ENCODE measurements at regions not wholly inside any gene's neighbourhood (a gene's known extent, or its start where the extent isn't known, plus 50 kb on each side); places are given as distances from the start of the nearest gene placed in this dataset.

DNA sequence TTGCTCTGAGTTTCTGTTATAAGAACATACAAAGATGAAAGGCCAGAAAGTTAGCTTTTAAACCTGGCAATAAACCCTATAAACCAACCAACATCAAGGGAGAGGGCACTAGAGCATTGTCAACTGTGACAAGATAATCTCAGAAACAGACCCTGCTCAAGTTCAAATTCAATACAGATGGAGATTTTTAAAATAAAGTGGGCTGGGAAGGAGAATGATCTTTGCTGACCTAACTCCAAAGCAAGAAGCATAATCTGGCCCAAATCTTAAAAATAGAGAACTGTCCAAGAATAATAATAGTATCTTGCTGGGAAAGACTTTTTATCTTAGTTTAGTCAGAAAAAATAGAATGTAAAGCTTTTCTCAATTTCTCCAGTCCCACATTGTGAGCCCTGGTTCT, 485.5 kb downstream of the DISC1 start:
- in situ Hi-C loops (cut with HindIII; ENCODE audit: low pct_unique_long_range_greater_than_20kb, low sequenced_read_pairs) (no loop called here), intact Hi-C loops (cut with micrococcal nuclease; ENCODE audit: unreplicated experiment) (no loop called here)
- Histone ChIP-seq H3K36me3 (ENCODE audit: control insufficient read depth, insufficient read depth, low read length) (no peaks in the 10 kb centered on the region), H3K9me3 (ENCODE audit: control insufficient read depth, insufficient read depth, low read depth, low read length) (no peaks in the 10 kb centered on the region), H3K27ac (ENCODE audit: low read length) (no peak overlapping the region), H3K27me3 (ENCODE audit: control insufficient read depth, insufficient read depth, low read length) (no peaks in the 10 kb centered on the region), H3K4me1 (ENCODE audit: control insufficient read depth, insufficient read depth, low read length) (no peaks in the 10 kb centered on the region), H3K4me3 (ENCODE audit: low read depth in 2 of 2, low read length in 2 of 2) (no peak overlapping the region)
- BruUV-seq (replicated peaks): no TSS peak
- no peak for ATAC-seq
- no peak for TF ChIP-seq TCF7L2 (IDR thresholded peaks at IDR 0.05; ENCODE audit: low read depth, low read length)
- TF ChIP-seq, protein P1, sequence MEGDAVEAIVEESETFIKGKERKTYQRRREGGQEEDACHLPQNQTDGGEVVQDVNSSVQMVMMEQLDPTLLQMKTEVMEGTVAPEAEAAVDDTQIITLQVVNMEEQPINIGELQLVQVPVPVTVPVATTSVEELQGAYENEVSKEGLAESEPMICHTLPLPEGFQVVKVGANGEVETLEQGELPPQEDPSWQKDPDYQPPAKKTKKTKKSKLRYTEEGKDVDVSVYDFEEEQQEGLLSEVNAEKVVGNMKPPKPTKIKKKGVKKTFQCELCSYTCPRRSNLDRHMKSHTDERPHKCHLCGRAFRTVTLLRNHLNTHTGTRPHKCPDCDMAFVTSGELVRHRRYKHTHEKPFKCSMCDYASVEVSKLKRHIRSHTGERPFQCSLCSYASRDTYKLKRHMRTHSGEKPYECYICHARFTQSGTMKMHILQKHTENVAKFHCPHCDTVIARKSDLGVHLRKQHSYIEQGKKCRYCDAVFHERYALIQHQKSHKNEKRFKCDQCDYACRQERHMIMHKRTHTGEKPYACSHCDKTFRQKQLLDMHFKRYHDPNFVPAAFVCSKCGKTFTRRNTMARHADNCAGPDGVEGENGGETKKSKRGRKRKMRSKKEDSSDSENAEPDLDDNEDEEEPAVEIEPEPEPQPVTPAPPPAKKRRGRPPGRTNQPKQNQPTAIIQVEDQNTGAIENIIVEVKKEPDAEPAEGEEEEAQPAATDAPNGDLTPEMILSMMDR (IDR thresholded peaks at IDR 0.05): no peak
- TF ChIP-seq POLR2AphosphoS5 (IDR thresholded peaks at IDR 0.05; ENCODE audit: low read depth, low read length): no peak
- TF ChIP-seq SIN3A (IDR thresholded peaks at IDR 0.05; ENCODE audit: borderline replicate concordance, insufficient read depth, low read depth, low read length): no peak
- TF ChIP-seq, protein P2, sequence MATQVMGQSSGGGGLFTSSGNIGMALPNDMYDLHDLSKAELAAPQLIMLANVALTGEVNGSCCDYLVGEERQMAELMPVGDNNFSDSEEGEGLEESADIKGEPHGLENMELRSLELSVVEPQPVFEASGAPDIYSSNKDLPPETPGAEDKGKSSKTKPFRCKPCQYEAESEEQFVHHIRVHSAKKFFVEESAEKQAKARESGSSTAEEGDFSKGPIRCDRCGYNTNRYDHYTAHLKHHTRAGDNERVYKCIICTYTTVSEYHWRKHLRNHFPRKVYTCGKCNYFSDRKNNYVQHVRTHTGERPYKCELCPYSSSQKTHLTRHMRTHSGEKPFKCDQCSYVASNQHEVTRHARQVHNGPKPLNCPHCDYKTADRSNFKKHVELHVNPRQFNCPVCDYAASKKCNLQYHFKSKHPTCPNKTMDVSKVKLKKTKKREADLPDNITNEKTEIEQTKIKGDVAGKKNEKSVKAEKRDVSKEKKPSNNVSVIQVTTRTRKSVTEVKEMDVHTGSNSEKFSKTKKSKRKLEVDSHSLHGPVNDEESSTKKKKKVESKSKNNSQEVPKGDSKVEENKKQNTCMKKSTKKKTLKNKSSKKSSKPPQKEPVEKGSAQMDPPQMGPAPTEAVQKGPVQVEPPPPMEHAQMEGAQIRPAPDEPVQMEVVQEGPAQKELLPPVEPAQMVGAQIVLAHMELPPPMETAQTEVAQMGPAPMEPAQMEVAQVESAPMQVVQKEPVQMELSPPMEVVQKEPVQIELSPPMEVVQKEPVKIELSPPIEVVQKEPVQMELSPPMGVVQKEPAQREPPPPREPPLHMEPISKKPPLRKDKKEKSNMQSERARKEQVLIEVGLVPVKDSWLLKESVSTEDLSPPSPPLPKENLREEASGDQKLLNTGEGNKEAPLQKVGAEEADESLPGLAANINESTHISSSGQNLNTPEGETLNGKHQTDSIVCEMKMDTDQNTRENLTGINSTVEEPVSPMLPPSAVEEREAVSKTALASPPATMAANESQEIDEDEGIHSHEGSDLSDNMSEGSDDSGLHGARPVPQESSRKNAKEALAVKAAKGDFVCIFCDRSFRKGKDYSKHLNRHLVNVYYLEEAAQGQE (IDR thresholded peaks at IDR 0.05; ENCODE audit: insufficient read depth in 1 of 2, low read depth in 2 of 2, low read length in 1 of 2): no peak
- DNase-seq (ENCODE audit: low read depth, low spot score): no peak
- CTCF ChIA-PET: no interaction called here
- POLR2A ChIA-PET: no interaction called here

DNA sequence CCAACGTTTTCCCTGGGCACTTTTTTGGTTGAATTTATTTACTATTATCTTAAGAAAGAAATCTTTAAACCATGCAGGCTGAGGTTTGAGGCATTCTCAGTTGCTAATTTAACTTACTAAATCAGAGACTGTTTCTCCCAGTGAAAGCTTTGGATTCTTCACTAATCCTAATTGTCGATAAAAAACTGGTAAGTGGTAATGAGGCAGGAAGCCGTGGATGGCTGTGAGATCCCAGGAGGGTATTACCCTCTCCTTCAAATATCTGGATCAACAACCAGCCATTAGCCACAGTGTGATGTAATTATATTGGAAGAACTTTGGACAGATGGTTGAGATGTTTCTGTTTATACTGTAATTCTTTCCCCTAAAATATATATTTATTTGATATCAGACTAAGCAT, 485.0 kb downstream of the DISC1 start:
- Histone ChIP-seq H3K4me3 (ENCODE audit: low read depth in 2 of 2, low read length in 2 of 2) (no peak overlapping the region), H3K27me3 (ENCODE audit: control insufficient read depth, insufficient read depth, low read length) (no peaks in the 10 kb centered on the region), H3K27ac (ENCODE audit: low read length) (no peak overlapping the region), H3K9me3 (ENCODE audit: control insufficient read depth, insufficient read depth, low read depth, low read length) (no peaks in the 10 kb centered on the region), H3K36me3 (ENCODE audit: control insufficient read depth, insufficient read depth, low read length) (no peaks in the 10 kb centered on the region), H3K4me1 (ENCODE audit: control insufficient read depth, insufficient read depth, low read length) (no peaks in the 10 kb centered on the region)
- in situ Hi-C loops (cut with HindIII; ENCODE audit: low pct_unique_long_range_greater_than_20kb, low sequenced_read_pairs) (no loop called here), intact Hi-C loops (cut with micrococcal nuclease; ENCODE audit: unreplicated experiment) (no loop called here)
- ChIA-PET POLR2A (no interaction called here), CTCF (no interaction called here)
- TF ChIP-seq SIN3A (IDR thresholded peaks at IDR 0.05; ENCODE audit: borderline replicate concordance, insufficient read depth, low read depth, low read length) (no peak), POLR2AphosphoS5 (IDR thresholded peaks at IDR 0.05; ENCODE audit: low read depth, low read length) (no peak)
- BruUV-seq (replicated peaks): no TSS peak
- ATAC-seq (no peak), DNase-seq (ENCODE audit: low read depth, low spot score) (no peak)

DNA sequence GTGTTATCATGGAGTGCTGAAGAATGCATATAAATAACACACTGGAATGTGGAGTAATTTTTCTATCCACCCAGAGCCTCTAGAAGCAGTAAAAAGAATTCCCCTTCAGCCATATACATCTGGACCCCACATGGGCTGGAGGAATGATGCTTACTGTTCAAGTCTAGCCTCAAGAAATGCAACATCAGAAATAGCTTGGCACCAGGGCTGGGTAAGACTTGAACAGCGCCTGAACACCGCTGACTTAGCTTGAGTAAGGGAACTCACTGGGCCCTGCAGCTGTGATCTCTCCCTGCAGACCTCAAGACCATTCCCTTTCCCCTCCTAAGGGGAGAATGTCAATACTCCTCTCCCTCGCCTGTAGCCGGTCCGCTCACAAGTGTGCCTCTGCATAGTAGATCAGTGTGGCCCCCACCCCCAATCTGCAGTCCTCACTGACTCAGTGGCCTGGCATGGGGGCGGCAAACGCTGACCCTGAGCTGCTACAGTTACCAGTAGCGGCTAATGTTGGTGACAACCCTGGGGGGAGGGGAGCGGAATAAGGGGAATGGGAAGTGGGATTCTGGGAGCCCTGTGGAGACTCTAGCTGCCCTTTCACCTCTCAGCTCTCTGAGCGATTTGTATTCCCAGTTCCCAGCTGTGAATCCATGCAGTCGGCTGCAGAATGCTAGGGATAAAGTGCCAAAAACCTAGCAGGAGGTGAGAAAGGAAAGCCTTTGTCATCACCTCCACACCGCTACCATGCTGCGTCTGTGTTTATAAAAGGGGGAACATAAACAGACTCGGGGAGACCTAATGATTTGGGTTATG, 483.9 kb downstream of the DISC1 start:
- no peaks in the 10 kb centered on the region for H3K4me1 ChIP-seq (ENCODE audit: control insufficient read depth, insufficient read depth, low read length)
- H3K27me3 ChIP-seq (ENCODE audit: control insufficient read depth, insufficient read depth, low read length): no peaks in the 10 kb centered on the region
- POLR2A ChIA-PET: no interaction called here
- TF ChIP-seq SIN3A (IDR thresholded peaks at IDR 0.05; ENCODE audit: borderline replicate concordance, insufficient read depth, low read depth, low read length) (no peak), POLR2AphosphoS5 (IDR thresholded peaks at IDR 0.05; ENCODE audit: low read depth, low read length) (no peak), TCF7L2 (IDR thresholded peaks at IDR 0.05; ENCODE audit: low read depth, low read length) (no peak)
- TF ChIP-seq, protein P2 (IDR thresholded peaks at IDR 0.05; ENCODE audit: insufficient read depth in 1 of 2, low read depth in 2 of 2, low read length in 1 of 2): no peak
- TF ChIP-seq, protein P1 (IDR thresholded peaks at IDR 0.05): no peak
- CTCF ChIA-PET: no interaction called here
- intact Hi-C loops (cut with micrococcal nuclease; ENCODE audit: unreplicated experiment): no loop called here
- no peak for ATAC-seq
- in situ Hi-C loops (cut with HindIII; ENCODE audit: low pct_unique_long_range_greater_than_20kb, low sequenced_read_pairs): no loop called here
- no peak overlapping the region for H3K4me3 ChIP-seq (ENCODE audit: low read depth in 2 of 2, low read length in 2 of 2)
- no peaks in the 10 kb centered on the region for H3K36me3 ChIP-seq (ENCODE audit: control insufficient read depth, insufficient read depth, low read length)
- BruUV-seq (replicated peaks): no TSS peak
- H3K27ac ChIP-seq (ENCODE audit: low read length): no peak overlapping the region
- DNase-seq (ENCODE audit: low read depth, low spot score): no peak
- H3K9me3 ChIP-seq (ENCODE audit: control insufficient read depth, insufficient read depth, low read depth, low read length): no peaks in the 10 kb centered on the region
